ENCODE measurements at regions not wholly inside any gene's neighbourhood (a gene's known extent, or its start where the extent isn't known, plus 50 kb on each side); places are given as distances from the start of the nearest gene placed in this dataset.

GRCh38 chr16:9528511-9529079 lies 437.2 kb downstream of the HAPSTR1 start:
- TF ChIP-seq CTCF (conservative IDR thresholded peaks at IDR 0.05), result no peak
- TF ChIP-seq ZFX (IDR thresholded peaks at IDR 0.05), result no peak

Measured in C4-2B (cell line).